ENCODE measurements at regions not wholly inside any gene's neighbourhood (a gene's known extent, or its start where the extent isn't known, plus 50 kb on each side); places are given as distances from the start of the nearest gene placed in this dataset.

- peaks cover 7 to 33% (median 18%) of the 10 kb centered on the region in 4 donors for H3K36me3 ChIP-seq (ENCODE audit: control insufficient read depth in 4 of 4, insufficient read depth in 3 of 4, low read depth in 1 of 4, low read length in 3 of 4)
- H3K9ac ChIP-seq (ENCODE audit: low read depth in 1 of 2, low read length in 2 of 2) = no peak overlapping the region
- no peak overlapping the region for H3K4me3 ChIP-seq (ENCODE audit: low read depth in 1 of 3, low read length in 3 of 3)
- 92% methylated on average over 22 of the region's 22 CpGs for WGBS
- no peak for DNase-seq (ENCODE audit: low spot score)
- peak overlapping the region in 1 of 2 donors; percentile 93 for H3K27ac ChIP-seq (ENCODE audit: low read depth in 1 of 2, low read length in 2 of 2)
- peaks cover 9 to 72% (median 58%) of the 10 kb centered on the region in 4 donors for H3K4me1 ChIP-seq (ENCODE audit: control insufficient read depth in 4 of 4, insufficient read depth in 4 of 4, low read length in 3 of 4)
- H3K27me3 ChIP-seq (ENCODE audit: control insufficient read depth in 4 of 4, insufficient read depth in 4 of 4, low read length in 3 of 4) = no peaks in the 10 kb centered on the region
- no peaks in the 10 kb centered on the region for H3K9me3 ChIP-seq (ENCODE audit: control insufficient read depth in 4 of 4, low read length in 3 of 4)
- TF ChIP-seq ATF3 (IDR thresholded peaks at IDR 0.05) (no peak), FOXA1 (IDR thresholded peaks at IDR 0.05) (no peak), FOXA2 (IDR thresholded peaks at IDR 0.05) (no peak), HNF4G (IDR thresholded peaks at IDR 0.05) (no peak), ZBTB33 (IDR thresholded peaks at IDR 0.05) (no peak), REST (IDR thresholded peaks at IDR 0.05) (no peak), JUND (IDR thresholded peaks at IDR 0.05) (no peak)
These were observed 129.5 kb upstream of the DMRT1 start for GRCh38 chr9:711761-712553.

GRCh38 chr9:712643-713042, 128.9 kb upstream of the DMRT1 start:
- Histone ChIP-seq H3K36me3 (ENCODE audit: control insufficient read depth in 4 of 4, insufficient read depth in 3 of 4, low read depth in 1 of 4, low read length in 3 of 4) (peaks cover 9 to 33% (median 18%) of the 10 kb centered on the region in 4 donors), H3K4me3 (ENCODE audit: low read depth in 1 of 3, low read length in 3 of 3) (no peak overlapping the region), H3K9ac (ENCODE audit: low read depth in 1 of 2, low read length in 2 of 2) (no peak overlapping the region), H3K27ac (ENCODE audit: low read depth in 1 of 2, low read length in 2 of 2) (peak overlapping the region in 1 of 2 donors; percentile 1), H3K9me3 (ENCODE audit: control insufficient read depth in 4 of 4, low read length in 3 of 4) (no peaks in the 10 kb centered on the region), H3K4me1 (ENCODE audit: control insufficient read depth in 4 of 4, insufficient read depth in 4 of 4, low read length in 3 of 4) (peaks cover 9 to 74% (median 60%) of the 10 kb centered on the region in 4 donors), H3K27me3 (ENCODE audit: control insufficient read depth in 4 of 4, insufficient read depth in 4 of 4, low read length in 3 of 4) (no peaks in the 10 kb centered on the region)
- TF ChIP-seq MAX (IDR thresholded peaks at IDR 0.05) (no peak), HNF4A (conservative IDR thresholded peaks at IDR 0.05) (no peak), GABPA (IDR thresholded peaks at IDR 0.05 in 1 of 2, conservative IDR thresholded peaks at IDR 0.05 in 1 of 2) (no peak), ZBTB33 (IDR thresholded peaks at IDR 0.05) (no peak), SP1 (IDR thresholded peaks at IDR 0.05) (no peak), RAD21 (IDR thresholded peaks at IDR 0.05) (no peak), EGR1 (IDR thresholded peaks at IDR 0.05; ENCODE audit: low read depth in 2 of 2) (no peak), JUND (IDR thresholded peaks at IDR 0.05) (no peak), FOXA2 (IDR thresholded peaks at IDR 0.05) (no peak), ATF3 (IDR thresholded peaks at IDR 0.05) (no peak), NR2F2 (IDR thresholded peaks at IDR 0.05) (no peak), REST (IDR thresholded peaks at IDR 0.05) (no peak), RXRA (IDR thresholded peaks at IDR 0.05) (no peak), YY1 (IDR thresholded peaks at IDR 0.05) (no peak)
- WGBS = 87% methylated on average over 16 of the region's 16 CpGs
- DNase-seq (ENCODE audit: low spot score) = no peak
